ENCODE measurements at regions not wholly inside any gene's neighbourhood (a gene's known extent, or its start where the extent isn't known, plus 50 kb on each side); places are given as distances from the start of the nearest gene placed in this dataset.

DNA sequence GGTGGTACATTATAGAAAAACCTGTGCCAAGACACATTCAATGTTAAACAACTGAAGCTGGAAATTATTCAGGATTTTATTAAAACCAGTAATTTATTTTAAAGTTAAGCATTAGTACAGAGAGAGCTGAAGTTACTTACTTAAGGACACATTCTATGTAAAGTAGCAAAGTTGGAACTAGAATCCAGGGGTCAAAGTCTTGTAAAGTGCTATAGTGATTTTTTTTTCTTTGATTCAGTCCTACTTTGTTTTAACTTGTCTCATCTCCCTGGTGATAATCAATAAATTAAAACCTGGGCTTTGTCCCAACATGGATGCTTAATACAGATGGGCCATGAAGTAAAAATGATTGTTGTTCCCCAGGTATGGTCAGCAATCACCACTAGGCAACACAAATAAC lies 1271.8 kb upstream of the CHAC2 start:
- TF ChIP-seq, protein P1, sequence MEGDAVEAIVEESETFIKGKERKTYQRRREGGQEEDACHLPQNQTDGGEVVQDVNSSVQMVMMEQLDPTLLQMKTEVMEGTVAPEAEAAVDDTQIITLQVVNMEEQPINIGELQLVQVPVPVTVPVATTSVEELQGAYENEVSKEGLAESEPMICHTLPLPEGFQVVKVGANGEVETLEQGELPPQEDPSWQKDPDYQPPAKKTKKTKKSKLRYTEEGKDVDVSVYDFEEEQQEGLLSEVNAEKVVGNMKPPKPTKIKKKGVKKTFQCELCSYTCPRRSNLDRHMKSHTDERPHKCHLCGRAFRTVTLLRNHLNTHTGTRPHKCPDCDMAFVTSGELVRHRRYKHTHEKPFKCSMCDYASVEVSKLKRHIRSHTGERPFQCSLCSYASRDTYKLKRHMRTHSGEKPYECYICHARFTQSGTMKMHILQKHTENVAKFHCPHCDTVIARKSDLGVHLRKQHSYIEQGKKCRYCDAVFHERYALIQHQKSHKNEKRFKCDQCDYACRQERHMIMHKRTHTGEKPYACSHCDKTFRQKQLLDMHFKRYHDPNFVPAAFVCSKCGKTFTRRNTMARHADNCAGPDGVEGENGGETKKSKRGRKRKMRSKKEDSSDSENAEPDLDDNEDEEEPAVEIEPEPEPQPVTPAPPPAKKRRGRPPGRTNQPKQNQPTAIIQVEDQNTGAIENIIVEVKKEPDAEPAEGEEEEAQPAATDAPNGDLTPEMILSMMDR (IDR thresholded peaks at IDR 0.05; ENCODE audit: poor library complexity): no peak
- TF ChIP-seq EZH2 (IDR thresholded peaks at IDR 0.05; ENCODE audit: borderline replicate concordance): no peak
